ENCODE measurements at regions not wholly inside any gene's neighbourhood (a gene's known extent, or its start where the extent isn't known, plus 50 kb on each side); places are given as distances from the start of the nearest gene placed in this dataset.

GRCh38 chr15:39216816-39217215, 364.1 kb upstream of the THBS1 start:
- no peak for DNase-seq
- Histone ChIP-seq H3K27me3 (replicated peaks) (no peaks in the 10 kb centered on the region), H3K4me3 (ENCODE audit: low read depth, low read length) (no peak overlapping the region), H3K27ac (no peak overlapping the region), H3K36me3 (replicated peaks) (no peaks in the 10 kb centered on the region)
- in situ Hi-C loops (cut with HindIII; ENCODE audit: low pct_ligation_motif_present, low sequenced_read_pairs) = no loop called here
- no peak for TF ChIP-seq CTCF (IDR thresholded peaks at IDR 0.05; ENCODE audit: low read depth, low read length, missing control alignments)

GRCh38 chr15:39219608-39220007, 361.3 kb upstream of the THBS1 start:
- no peak overlapping the region for H3K27ac ChIP-seq
- no peak for TF ChIP-seq CTCF (IDR thresholded peaks at IDR 0.05; ENCODE audit: low read depth, low read length, missing control alignments)
- H3K4me3 ChIP-seq (ENCODE audit: low read depth, low read length) = no peak overlapping the region
- H3K27me3 ChIP-seq (replicated peaks) = no peaks in the 10 kb centered on the region
- no peaks in the 10 kb centered on the region for H3K36me3 ChIP-seq (replicated peaks)
- no peak for DNase-seq
- in situ Hi-C loops (cut with HindIII; ENCODE audit: low pct_ligation_motif_present, low sequenced_read_pairs) = no loop called here

- H3K4me3 ChIP-seq (ENCODE audit: low read depth, low read length) = no peak overlapping the region
- no peak overlapping the region for H3K27ac ChIP-seq
- in situ Hi-C loops (cut with HindIII; ENCODE audit: low pct_ligation_motif_present, low sequenced_read_pairs) = no loop called here
- no peaks in the 10 kb centered on the region for H3K27me3 ChIP-seq (replicated peaks)
- no peak for DNase-seq
- no peak for TF ChIP-seq CTCF (IDR thresholded peaks at IDR 0.05; ENCODE audit: low read depth, low read length, missing control alignments)
- H3K36me3 ChIP-seq (replicated peaks) = no peaks in the 10 kb centered on the region
Observed at GRCh38 chr15:39226169-39226937, 354.5 kb upstream of the THBS1 start.

GRCh38 chr15:39227001-39227400, 353.9 kb upstream of the THBS1 start:
- no peaks in the 10 kb centered on the region for H3K36me3 ChIP-seq (replicated peaks)
- H3K4me3 ChIP-seq (ENCODE audit: low read depth, low read length) = no peak overlapping the region
- H3K27me3 ChIP-seq (replicated peaks) = no peaks in the 10 kb centered on the region
- no peak for DNase-seq
- H3K27ac ChIP-seq = no peak overlapping the region
- no peak for TF ChIP-seq CTCF (IDR thresholded peaks at IDR 0.05; ENCODE audit: low read depth, low read length, missing control alignments)
- in situ Hi-C loops (cut with HindIII; ENCODE audit: low pct_ligation_motif_present, low sequenced_read_pairs) = no loop called here

GRCh38 chr15:39228889-39229288, 352.0 kb upstream of the THBS1 start:
- H3K27ac ChIP-seq = no peak overlapping the region
- no peak for TF ChIP-seq CTCF (IDR thresholded peaks at IDR 0.05; ENCODE audit: low read depth, low read length, missing control alignments)
- no peaks in the 10 kb centered on the region for H3K27me3 ChIP-seq (replicated peaks)
- in situ Hi-C loops (cut with HindIII; ENCODE audit: low pct_ligation_motif_present, low sequenced_read_pairs) = no loop called here
- H3K36me3 ChIP-seq (replicated peaks) = no peaks in the 10 kb centered on the region
- DNase-seq = no peak
- no peak overlapping the region for H3K4me3 ChIP-seq (ENCODE audit: low read depth, low read length)

Measured in brain microvascular endothelial cell (primary cell).